HEK293 (cell line): ENCODE measurements at regions not wholly inside any gene's neighbourhood (a gene's known extent, or its start where the extent isn't known, plus 50 kb on each side); places are given as distances from the start of the nearest gene placed in this dataset.

Experiments used
- CTCF ChIP-seq: fragments of 450-650 bp; formaldehyde crosslinking; IDR thresholded peaks from 2 replicates; pipeline ENCODE4 v1.5.1; 2016; ENCODE audit warnings: missing biosample characterization, missing genetic modification characterization
- EGR2 ChIP-seq: fragments of 450-650 bp; formaldehyde crosslinking; IDR thresholded peaks from 2 replicates; pipeline ENCODE4 v1.5.1; 2016; ENCODE audit warnings: low read depth, missing biosample characterization, missing genetic modification characterization
- GLI2 ChIP-seq: fragments of 450-650 bp; formaldehyde crosslinking; IDR thresholded peaks from 2 replicates; pipeline ENCODE4; 2017; ENCODE audit warnings: missing biosample characterization, missing genetic modification characterization, low read depth, borderline replicate concordance
- KLF10 ChIP-seq: fragments of 450-650 bp; IDR thresholded peaks from 2 replicates; pipeline ENCODE4 v1.5.1; 2018; ENCODE audit warnings: missing biosample characterization, mild to moderate bottlenecking, missing genetic modification characterization
- KLF9 ChIP-seq: fragments of 450-650 bp; formaldehyde crosslinking; IDR thresholded peaks from 2 replicates; pipeline ENCODE4 v1.5.1; 2016; ENCODE audit warnings: missing biosample characterization, missing genetic modification characterization, low read depth
- SALL2 ChIP-seq: fragments of 450-650 bp; formaldehyde crosslinking; IDR thresholded peaks from 2 replicates; pipeline ENCODE4 v1.5.0; 2017; ENCODE audit warnings: missing biosample characterization, mild to moderate bottlenecking, missing genetic modification characterization, borderline replicate concordance
- ZFP37 ChIP-seq: fragments of 450-650 bp; formaldehyde crosslinking; IDR thresholded peaks from 2 replicates; pipeline ENCODE4 v1.5.1; 2016; ENCODE audit warnings: missing biosample characterization, missing genetic modification characterization
- ZNF423 ChIP-seq: fragments of 450-650 bp; formaldehyde crosslinking; IDR thresholded peaks from 2 replicates; pipeline ENCODE4 v1.5.1; 2016; ENCODE audit warnings: missing biosample characterization, missing genetic modification characterization
- ZNF544 ChIP-seq: fragments of 450-650 bp; formaldehyde crosslinking; IDR thresholded peaks from 2 replicates; pipeline ENCODE4 v1.5.0; 2017; ENCODE audit warnings: missing biosample characterization, missing genetic modification characterization
- ZNF670 ChIP-seq: fragments of 450-650 bp; formaldehyde crosslinking; IDR thresholded peaks from 2 replicates; pipeline ENCODE4 v1.5.1; 2016; ENCODE audit warnings: missing biosample characterization, missing genetic modification characterization, low read depth
- TF ChIP-seq, protein P1 (sequence below): fragments of 450-650 bp; formaldehyde crosslinking; IDR thresholded peaks from 2 replicates; pipeline ENCODE4 v1.5.1; 2016; ENCODE audit warnings: missing biosample characterization, missing genetic modification characterization

DNA sequence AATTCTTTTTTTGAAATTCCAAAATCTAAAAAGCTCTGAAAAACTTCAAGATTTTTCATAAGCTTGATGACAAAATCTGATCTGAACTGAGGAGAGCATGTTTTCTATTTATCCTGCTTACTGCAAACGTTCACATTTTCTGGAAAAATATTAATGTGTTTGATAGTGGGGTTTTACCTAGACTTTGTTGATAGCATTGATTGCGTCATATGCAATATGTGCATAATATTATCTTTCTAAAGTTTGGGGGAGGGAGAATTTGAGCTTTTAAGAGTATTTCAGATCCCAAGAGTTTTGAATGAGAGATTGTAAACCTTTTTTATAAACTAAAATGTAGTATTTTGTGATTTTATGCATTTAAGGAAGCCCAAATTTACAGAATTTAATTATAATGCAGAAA is 62.8 kb upstream of the CDH6 start:
- TF ChIP-seq SALL2 (no peak), CTCF (tag by site-specific recombination) (no peak), ZNF670 (tag by site-specific recombination) (no peak), ZNF544 (tag by site-specific recombination) (no peak), ZFP37 (tag by site-specific recombination) (no peak), KLF10 (no peak), ZNF423 (tag by site-specific recombination) (no peak), KLF9 (tag by site-specific recombination) (no peak), GLI2 (tag by site-specific recombination) (no peak), EGR2 (no peak)
- TF ChIP-seq, protein P1, sequence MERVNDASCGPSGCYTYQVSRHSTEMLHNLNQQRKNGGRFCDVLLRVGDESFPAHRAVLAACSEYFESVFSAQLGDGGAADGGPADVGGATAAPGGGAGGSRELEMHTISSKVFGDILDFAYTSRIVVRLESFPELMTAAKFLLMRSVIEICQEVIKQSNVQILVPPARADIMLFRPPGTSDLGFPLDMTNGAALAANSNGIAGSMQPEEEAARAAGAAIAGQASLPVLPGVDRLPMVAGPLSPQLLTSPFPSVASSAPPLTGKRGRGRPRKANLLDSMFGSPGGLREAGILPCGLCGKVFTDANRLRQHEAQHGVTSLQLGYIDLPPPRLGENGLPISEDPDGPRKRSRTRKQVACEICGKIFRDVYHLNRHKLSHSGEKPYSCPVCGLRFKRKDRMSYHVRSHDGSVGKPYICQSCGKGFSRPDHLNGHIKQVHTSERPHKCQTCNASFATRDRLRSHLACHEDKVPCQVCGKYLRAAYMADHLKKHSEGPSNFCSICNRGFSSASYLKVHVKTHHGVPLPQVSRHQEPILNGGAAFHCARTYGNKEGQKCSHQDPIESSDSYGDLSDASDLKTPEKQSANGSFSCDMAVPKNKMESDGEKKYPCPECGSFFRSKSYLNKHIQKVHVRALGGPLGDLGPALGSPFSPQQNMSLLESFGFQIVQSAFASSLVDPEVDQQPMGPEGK (tag by site-specific recombination) = no peak
